ENCODE measurements at regions not wholly inside any gene's neighbourhood (a gene's known extent, or its start where the extent isn't known, plus 50 kb on each side); places are given as distances from the start of the nearest gene placed in this dataset.
"Not testable (repeated sequence)": the region's sequence is repeated elsewhere in the genome, so short reads cannot be mapped to it uniquely, and the experiment has no call there.

- no peak for DNase-seq
Measured at GRCh38 chr12:84117190-84117589, 795.4 kb downstream of the SLC6A15 start.

DNA sequence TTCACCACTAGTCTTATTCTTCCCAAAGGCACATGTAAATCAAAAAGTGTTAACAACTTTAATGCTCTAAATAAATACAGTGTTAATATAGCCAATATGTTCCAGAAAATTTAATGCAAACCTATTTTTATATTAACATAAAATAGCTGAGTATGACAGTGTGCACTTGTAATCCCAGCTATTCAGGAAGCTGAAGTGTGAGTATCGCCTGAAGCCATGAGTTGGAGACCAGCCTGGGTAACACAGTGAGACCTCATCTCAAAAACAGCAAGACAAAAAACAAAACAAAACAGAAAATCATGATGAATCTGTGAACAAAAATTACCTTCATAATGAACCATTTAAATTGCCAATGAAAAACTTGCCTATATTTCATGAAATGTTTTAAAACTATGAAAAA is 798.9 kb downstream of the SLC6A15 start:
- no peak for DNase-seq

DNA sequence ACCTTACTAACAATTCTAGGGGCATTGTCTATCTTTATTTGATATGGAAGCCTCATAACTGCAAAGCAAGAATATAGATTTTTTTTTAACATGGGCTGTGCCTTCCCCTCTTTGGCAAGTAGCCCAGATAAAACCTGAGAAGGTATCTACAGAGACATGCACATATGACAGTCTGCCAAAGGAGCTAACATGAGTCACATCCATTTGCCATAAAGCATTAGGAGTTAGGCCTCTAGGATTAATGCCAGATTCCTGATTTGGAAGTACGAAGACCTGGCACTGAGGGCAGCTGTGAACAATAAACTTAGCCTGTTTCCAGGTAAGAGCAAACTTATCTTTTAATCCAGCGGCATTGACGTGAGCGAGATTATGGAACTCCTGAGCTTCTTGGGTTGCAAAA is 808.7 kb downstream of the SLC6A15 start:
- not testable (repeated sequence) for DNase-seq

- DNase-seq: not testable (repeated sequence)
Measured at GRCh38 chr12:84101963-84102362, 810.6 kb downstream of the SLC6A15 start.

DNA sequence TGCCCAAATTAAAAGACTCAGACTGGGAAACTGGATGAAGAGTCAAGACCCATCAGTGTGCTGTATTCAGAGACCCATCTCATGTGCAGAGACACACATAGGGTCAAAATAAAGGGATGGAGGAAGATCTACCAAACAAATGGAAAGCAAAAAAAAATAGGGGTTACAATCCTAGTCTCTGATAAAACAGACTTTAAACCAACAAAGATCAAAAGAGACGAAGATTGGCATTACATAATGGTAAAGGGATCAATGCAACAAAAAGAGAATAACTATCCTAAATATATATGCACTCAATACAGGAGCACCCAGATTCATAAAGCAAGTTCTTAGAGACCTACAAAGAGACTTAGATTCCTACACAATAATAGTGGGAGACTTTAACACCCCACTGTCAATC is 813.0 kb downstream of the SLC6A15 start:
- DNase-seq: not testable (repeated sequence)

DNA sequence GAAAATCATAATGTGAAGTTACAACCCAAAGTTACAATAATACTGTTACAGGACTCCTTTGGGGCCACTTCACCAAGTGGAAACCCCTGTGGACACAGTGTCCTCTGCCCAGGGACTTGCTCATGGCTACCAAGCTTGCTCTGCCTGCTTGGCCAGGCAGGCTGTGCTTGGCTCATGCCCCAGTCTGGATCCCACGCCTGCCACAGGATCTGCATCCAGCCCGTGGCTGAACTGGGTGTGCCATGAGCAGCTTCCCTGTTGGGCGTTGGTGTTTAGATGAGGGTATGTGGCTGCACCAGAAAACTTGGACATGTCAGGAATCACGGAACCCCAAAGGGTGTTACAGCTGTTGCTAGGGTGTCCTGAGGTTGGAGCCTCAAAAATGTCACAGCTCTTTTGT is 820.9 kb downstream of the SLC6A15 start:
- no peak for DNase-seq

GRCh38 chr12:84089356-84089755 is 823.2 kb downstream of the SLC6A15 start:
- DNase-seq: no peak

DNA sequence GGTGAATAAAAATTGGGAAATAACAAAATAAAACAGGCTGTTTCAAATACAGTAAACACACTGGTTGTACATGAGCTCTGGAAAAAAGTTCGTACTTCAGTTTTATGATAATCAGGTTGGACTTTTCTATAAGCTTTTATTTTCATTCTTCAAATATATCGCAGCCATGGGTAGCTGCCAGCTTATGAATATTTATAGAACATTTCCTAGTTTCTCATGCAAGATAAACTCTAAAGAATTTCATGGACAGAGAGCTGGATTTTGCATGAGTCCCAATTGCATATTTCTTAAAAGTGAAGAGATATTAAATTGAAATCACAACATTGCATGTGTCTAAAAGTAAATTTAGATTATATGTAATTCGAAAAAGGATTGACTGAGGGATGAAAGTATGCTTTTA is 827.6 kb downstream of the SLC6A15 start:
- no peak for DNase-seq

GRCh38 chr12:84079626-84080025 is 833.0 kb downstream of the SLC6A15 start:
- DNase-seq: no peak

DNA sequence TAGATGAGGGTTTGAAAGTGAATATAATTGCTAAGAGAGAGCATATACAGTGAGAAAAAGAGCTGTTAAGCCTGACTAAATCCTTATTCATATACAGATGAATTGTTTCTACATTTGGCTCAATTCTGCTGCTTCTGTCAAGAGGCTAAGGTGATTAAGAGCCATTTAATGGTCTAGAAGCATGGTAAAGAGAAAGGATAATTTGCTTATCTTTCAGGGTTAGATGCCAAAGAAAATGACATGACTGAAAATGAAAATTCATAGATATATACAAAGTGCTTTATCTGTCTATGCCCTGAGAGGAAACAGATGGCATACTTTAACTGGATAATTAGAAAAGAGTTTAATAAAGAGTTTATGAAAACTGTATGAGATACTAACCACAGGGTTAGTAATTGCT is 834.9 kb downstream of the SLC6A15 start:
- DNase-seq: no peak

DNA sequence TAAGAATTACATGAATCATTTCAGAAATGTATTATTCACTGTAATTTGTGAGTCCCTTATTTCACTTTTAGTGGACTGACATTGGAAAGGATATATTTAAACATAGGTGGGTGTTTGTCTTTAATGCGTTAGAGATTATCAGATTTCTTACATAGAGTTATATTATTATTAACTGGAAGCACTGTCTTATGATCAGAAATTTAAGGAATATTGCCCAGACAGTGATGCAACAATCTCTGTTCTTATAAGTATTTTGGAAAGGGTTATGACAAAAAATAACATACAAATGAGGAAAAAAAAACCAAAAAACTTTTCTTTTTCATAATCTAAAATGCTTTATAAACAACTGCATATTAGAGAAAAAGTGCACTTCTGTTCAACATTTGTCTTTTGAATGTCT is 836.6 kb downstream of the SLC6A15 start:
- DNase-seq: no peak

DNA sequence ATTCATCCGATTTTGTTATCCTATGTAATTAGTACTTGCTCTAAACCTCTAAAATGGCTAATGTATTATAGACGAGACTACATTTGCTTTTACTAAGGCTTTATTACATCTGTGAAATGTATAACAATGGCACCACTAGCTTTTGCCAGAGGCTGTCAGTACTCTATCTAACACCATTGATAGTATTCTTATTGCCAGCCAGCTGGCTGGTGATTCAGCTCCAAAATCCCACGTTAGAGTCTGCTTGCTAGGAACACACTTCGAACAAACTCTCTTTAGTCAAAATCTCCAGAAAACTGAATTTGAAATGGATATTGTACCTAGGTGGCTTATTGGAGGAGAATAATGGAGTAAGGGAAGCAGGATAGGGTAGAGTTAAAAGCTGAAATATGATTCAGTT is 839.2 kb downstream of the SLC6A15 start:
- no peak for DNase-seq

GRCh38 chr12:84072961-84073360 is 839.6 kb downstream of the SLC6A15 start:
- DNase-seq: no peak

- DNase-seq: no peak
Measured at GRCh38 chr12:84070292-84070691, 842.3 kb downstream of the SLC6A15 start.

DNA sequence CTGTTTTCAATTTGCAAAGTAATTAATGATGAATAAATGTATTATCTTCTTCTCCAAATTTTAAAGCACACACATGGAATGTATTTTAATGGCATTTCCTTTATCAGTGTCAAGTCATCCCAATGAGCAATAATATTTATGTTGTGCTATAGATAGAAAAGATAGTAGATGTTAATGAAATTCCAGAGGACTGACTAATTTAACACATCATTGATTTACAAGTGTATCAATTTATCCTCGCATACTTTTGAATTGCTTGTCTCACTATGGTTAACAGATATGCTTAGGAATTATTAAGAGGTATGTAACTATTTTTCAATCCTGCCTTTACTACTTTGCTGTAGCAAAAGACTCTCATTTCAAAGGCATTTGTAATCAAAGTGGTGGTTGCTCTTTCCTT is 842.9 kb downstream of the SLC6A15 start:
- no peak for DNase-seq

GRCh38 chr12:84069198-84069597 is 843.4 kb downstream of the SLC6A15 start:
- DNase-seq: no peak

DNA sequence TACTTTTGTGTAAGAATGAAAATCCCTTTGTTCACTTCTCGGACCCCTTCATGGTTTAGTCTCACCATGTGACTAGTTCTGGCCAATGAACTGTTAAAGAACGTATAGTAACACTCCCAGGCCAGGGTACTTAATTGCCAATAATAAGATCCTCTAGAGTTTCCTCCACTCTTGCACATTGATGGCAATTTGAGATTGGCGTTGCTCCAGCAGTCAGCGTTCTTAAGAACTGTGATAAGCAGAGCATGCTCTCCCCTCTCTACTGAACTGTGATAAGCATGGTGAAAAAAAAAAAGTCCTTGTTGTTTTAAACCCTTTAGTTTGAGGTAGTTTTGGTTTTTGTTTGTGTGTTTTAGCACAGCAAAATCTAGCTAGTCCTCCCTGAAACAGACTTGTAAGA is 854.5 kb downstream of the SLC6A15 start:
- DNase-seq: no peak

DNA sequence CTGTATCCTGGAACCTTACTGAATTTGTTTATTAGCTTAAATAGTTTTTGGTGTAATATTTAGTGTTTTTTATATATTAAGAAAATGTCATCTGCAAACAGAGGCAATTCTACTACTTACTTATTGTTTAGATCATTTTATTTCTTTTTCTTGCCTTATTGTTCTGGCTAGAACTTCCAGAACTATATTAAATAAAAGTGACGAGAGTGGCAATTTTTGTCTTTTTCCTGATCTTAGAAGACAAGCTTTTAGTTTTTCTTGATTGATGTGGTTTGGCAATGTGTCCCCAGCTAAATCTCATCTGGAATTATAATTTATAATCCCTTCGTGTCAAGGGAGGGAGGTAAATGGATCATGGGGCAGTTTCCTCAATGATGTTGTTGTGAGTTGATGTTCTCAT is 857.8 kb downstream of the SLC6A15 start:
- DNase-seq: no peak

DNA sequence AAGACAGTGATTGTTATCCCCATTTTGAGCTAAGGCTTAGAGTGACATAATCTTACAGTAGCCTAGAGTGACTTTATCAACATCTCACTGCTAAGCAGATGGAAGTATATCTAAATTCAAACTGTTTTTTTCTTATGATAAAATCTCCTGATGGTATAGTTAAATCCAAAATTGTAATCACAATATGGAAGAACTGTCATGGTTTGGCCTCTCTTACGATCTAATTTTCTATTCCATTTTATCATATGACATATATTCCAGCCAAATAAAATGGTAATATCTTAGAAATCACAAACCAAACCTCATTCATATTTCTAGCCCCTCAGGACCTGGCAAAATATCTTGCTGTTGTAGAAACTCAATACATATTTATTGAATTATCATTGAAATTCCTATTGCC is 864.7 kb downstream of the SLC6A15 start:
- DNase-seq: no peak

DNA sequence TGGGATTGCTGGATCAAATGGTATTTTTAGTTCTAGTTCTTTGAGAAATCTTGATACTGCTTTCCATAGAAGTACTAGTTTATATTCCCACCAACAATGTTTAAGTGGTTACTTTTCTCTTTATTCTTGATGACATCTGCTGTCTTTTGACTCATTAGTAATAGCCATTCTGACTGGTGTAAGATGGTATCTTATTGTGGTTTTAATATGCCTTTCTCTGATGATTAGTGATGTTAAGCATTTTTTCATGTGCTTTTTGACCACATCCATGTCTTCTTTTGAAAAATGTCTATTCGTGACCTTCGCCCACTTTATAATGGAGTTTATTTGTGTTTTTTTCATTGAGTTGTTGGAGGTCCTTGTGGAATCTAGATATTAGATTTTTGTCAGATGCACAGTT is 865.7 kb downstream of the SLC6A15 start:
- no peak for DNase-seq

- DNase-seq: no peak
Measured at GRCh38 chr12:84043355-84043754, 869.2 kb downstream of the SLC6A15 start.

DNA sequence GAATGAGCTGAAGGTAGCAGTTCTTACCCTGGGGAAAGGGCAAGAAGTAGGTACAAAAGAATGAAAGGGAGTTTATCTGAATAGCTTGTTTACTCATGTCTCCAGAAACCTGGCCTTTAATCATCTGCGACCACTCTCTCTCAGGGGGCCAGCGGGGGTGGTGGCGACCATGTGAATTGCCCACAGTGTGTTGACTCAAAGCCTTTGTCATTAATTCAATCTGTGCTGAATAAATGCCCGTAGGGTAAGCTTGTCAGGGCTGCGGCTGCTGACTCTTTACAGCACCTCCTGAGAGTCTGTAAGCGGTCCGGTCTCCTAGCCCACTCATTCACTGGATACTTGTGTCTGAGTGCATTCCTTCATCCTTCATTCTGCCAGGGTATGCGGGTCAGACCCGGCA is 874.4 kb downstream of the SLC6A15 start:
- DNase-seq: no peak

DNA sequence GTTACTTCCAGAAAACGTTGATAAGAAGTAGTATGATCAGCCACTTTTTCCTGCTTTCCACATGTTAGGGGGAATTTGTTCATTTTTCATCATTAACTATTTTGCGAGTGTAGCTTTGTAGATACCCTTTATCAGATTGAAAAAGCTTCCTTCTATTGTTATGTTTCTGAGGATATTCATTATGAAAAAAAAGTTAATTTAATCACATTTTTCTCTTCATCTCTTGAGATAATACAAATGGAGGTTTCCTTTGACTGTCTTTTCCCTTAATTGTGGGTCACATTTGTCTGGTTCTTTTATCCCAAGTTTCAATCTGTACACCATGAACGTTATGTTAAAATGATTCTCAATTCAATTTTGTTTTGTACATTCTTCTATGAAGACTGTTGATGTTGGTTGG is 875.7 kb downstream of the SLC6A15 start:
- no peak for DNase-seq

DNA sequence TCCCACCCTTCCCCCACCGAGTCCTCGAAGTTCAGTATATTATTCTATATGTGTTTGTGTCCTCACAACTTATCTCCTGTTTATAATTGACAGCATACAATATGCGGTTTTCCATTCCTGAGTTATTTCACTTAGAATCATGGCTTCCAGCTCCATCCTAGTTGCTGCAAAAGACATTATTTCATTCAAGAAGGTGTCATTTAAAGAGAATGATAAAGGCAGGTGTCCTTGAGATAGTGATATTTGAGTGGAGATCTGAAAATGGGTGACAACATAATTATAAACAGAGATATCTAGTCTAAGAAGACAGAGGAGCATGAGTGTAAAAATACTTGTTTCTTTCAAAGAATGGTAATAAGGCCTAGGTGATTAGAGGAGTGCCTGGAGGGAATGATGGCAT is 876.8 kb downstream of the SLC6A15 start:
- DNase-seq: no peak

- DNase-seq: no peak
Measured at GRCh38 chr12:84034871-84035270, 877.7 kb downstream of the SLC6A15 start.

GRCh38 chr12:84033162-84033561 is 879.4 kb downstream of the SLC6A15 start:
- no peak for DNase-seq
